ENCODE measurements at regions not wholly inside any gene's neighbourhood (a gene's known extent, or its start where the extent isn't known, plus 50 kb on each side); places are given as distances from the start of the nearest gene placed in this dataset.

GRCh38 chr19:56964410-56964920 lies 123.9 kb upstream of the PEG3 start:
- Histone ChIP-seq H3K9me3 (no peaks in the 10 kb centered on the region), H3K27me3 (no peaks in the 10 kb centered on the region), H3K4me1 (no peaks in the 10 kb centered on the region), H3K4me3 (no peak overlapping the region), H3K27ac (no peak overlapping the region), H3K36me3 (no peaks in the 10 kb centered on the region)
- intact Hi-C loops (cut with DNase I), result no loop called here
- no peak for TF ChIP-seq CTCF (IDR thresholded peaks at IDR 0.05)
- no peak for DNase-seq
- no peak for ATAC-seq
- 36 to 37% methylated on average over 8 of the region's 8 CpGs for WGBS, 2 donors
- FAIRE-seq, result no peak

GRCh38 chr19:56966225-56966696 lies 125.7 kb upstream of the PEG3 start:
- H3K27ac ChIP-seq, result no peak overlapping the region
- no peaks in the 10 kb centered on the region for H3K4me1 ChIP-seq
- ATAC-seq (peak in 1 of 4 donors; percentile 15), DNase-seq (no peak), FAIRE-seq (no peak)
- WGBS, 2 donors, result 11 to 12% methylated on average over 17 of the region's 17 CpGs
- TF ChIP-seq CTCF (IDR thresholded peaks at IDR 0.05), result no peak
- no peaks in the 10 kb centered on the region for H3K9me3 ChIP-seq
- H3K27me3 ChIP-seq, result no peaks in the 10 kb centered on the region
- H3K4me3 ChIP-seq, result no peak overlapping the region
- intact Hi-C loops (cut with DNase I), result no loop called here
- H3K36me3 ChIP-seq, result no peaks in the 10 kb centered on the region

- FAIRE-seq (no peak), DNase-seq (no peak), ATAC-seq (no peak)
- H3K36me3 ChIP-seq, result no peaks in the 10 kb centered on the region
- H3K4me3 ChIP-seq, result no peak overlapping the region
- no peaks in the 10 kb centered on the region for H3K4me1 ChIP-seq
- WGBS, 2 donors, result 62 to 67% methylated on average over 13 of the region's 13 CpGs
- H3K27me3 ChIP-seq, result no peaks in the 10 kb centered on the region
- TF ChIP-seq CTCF (IDR thresholded peaks at IDR 0.05), result no peak
- intact Hi-C loops (cut with DNase I), result no loop called here
- no peak overlapping the region for H3K27ac ChIP-seq
- H3K9me3 ChIP-seq, result no peaks in the 10 kb centered on the region
Measured at GRCh38 chr19:56966697-56967299, 126.3 kb upstream of the PEG3 start.

GRCh38 chr19:56969156-56969555 lies 128.6 kb upstream of the PEG3 start:
- Histone ChIP-seq H3K4me1 (no peaks in the 10 kb centered on the region), H3K9me3 (no peaks in the 10 kb centered on the region)
- FAIRE-seq, result no peak

More at GRCh38 chr19:56969156-56969555, 128.6 kb upstream of the PEG3 start:
- H3K27ac ChIP-seq, result no peak overlapping the region
- no peak overlapping the region for H3K4me3 ChIP-seq
- no peaks in the 10 kb centered on the region for H3K36me3 ChIP-seq
- ATAC-seq (no peak), DNase-seq (no peak)
- intact Hi-C loops (cut with DNase I), result no loop called here
- no peaks in the 10 kb centered on the region for H3K27me3 ChIP-seq
- TF ChIP-seq CTCF (IDR thresholded peaks at IDR 0.05), result no peak
- 41 to 50% methylated on average over 2 of the region's 2 CpGs for WGBS, 2 donors

All from pancreas (tissue), 10 donors.